AG10803 (cell line): ENCODE measurements at regions not wholly inside any gene's neighbourhood (a gene's known extent, or its start where the extent isn't known, plus 50 kb on each side); places are given as distances from the start of the nearest gene placed in this dataset.

ENCODE experiments used
- DNase-seq: peaks from one replicate; pipeline ENCODE4 v3.0.0; 2010; ENCODE audit warnings: low read depth
- H3K4me3 ChIP-seq: 2 replicates; pipeline ENCODE4 v1.5.1; 2011; ENCODE audit warnings: mild to moderate bottlenecking, low read length, control low read depth
- CTCF ChIP-seq: conservative IDR thresholded peaks from 2 replicates; pipeline ENCODE4 v1.5.1; 2011; ENCODE audit warnings: mild to moderate bottlenecking, low read length, control low read depth, inconsistent platforms

- no peak for TF ChIP-seq CTCF
- no peak for DNase-seq
- H3K4me3 ChIP-seq, result no peak overlapping the region
Measured at GRCh38 chr13:75010941-75011340, 471.0 kb downstream of the TBC1D4 start.

GRCh38 chr13:75008926-75009325, 473.0 kb downstream of the TBC1D4 start:
- no peak for DNase-seq

GRCh38 chr13:74990992-74991391, 491.0 kb downstream of the TBC1D4 start:
- H3K4me3 ChIP-seq, result no peak overlapping the region
- TF ChIP-seq CTCF, result no peak
- no peak for DNase-seq

More at GRCh38 chr13:75008926-75009325, 473.0 kb downstream of the TBC1D4 start:
- no peak overlapping the region for H3K4me3 ChIP-seq
- TF ChIP-seq CTCF, result no peak

GRCh38 chr13:74987124-74987690, 494.8 kb downstream of the TBC1D4 start:
- no peak for DNase-seq
- no peak for TF ChIP-seq CTCF
- H3K4me3 ChIP-seq, result no peak overlapping the region

GRCh38 chr13:74986609-74987008, 495.4 kb downstream of the TBC1D4 start:
- H3K4me3 ChIP-seq, result no peak overlapping the region
- no peak for DNase-seq
- no peak for TF ChIP-seq CTCF

- TF ChIP-seq CTCF, result no peak
- DNase-seq, result no peak
- no peak overlapping the region for H3K4me3 ChIP-seq
Measured at GRCh38 chr13:74979703-74980102, 502.3 kb downstream of the TBC1D4 start.

- no peak for DNase-seq
- TF ChIP-seq CTCF, result no peak
- H3K4me3 ChIP-seq, result no peak overlapping the region
Measured at GRCh38 chr13:74978591-74978990, 503.4 kb downstream of the TBC1D4 start.
